ENCODE measurements at regions not wholly inside any gene's neighbourhood (a gene's known extent, or its start where the extent isn't known, plus 50 kb on each side); places are given as distances from the start of the nearest gene placed in this dataset.

GRCh38 chr6:15776458-15776980 lies 113.7 kb upstream of the DTNBP1 start:
- DNase-seq, result no peak
- WGBS, 5 donors, result 60 to 81% (median 75%) methylated on average over 2 of the region's 2 CpGs
- no peak overlapping the region for H3K27ac ChIP-seq
- intact Hi-C loops (cut with DNase I; ENCODE audit: low total_unique reads), result no loop called here
- H3K4me1 ChIP-seq, result no peaks in the 10 kb centered on the region
- no peaks in the 10 kb centered on the region for H3K9me3 ChIP-seq
- no peaks in the 10 kb centered on the region for H3K36me3 ChIP-seq
- no peaks in the 10 kb centered on the region for H3K27me3 ChIP-seq
- H3K4me3 ChIP-seq, result no peak overlapping the region
- TF ChIP-seq POLR2AphosphoS5 (IDR thresholded peaks at IDR 0.05), result no peak
- TF ChIP-seq EP300 (IDR thresholded peaks at IDR 0.05), result no peak
- no peak for TF ChIP-seq CTCF (IDR thresholded peaks at IDR 0.05)
- TF ChIP-seq POLR2A (IDR thresholded peaks at IDR 0.05), result no peak

- Histone ChIP-seq H3K36me3 (no peaks in the 10 kb centered on the region), H3K4me1 (no peaks in the 10 kb centered on the region), H3K27me3 (no peaks in the 10 kb centered on the region), H3K27ac (no peak overlapping the region), H3K4me3 (no peak overlapping the region), H3K9me3 (no peaks in the 10 kb centered on the region)
- no peak for TF ChIP-seq POLR2AphosphoS5 (IDR thresholded peaks at IDR 0.05)
- no peak for TF ChIP-seq EP300 (IDR thresholded peaks at IDR 0.05)
- no peak for TF ChIP-seq POLR2A (IDR thresholded peaks at IDR 0.05)
- TF ChIP-seq CTCF (IDR thresholded peaks at IDR 0.05), result no peak
- WGBS, 5 donors, result 82 to 87% (median 84%) methylated on average over 5 of the region's 5 CpGs
- intact Hi-C loops (cut with DNase I; ENCODE audit: low total_unique reads), result no loop called here
- no peak for DNase-seq
Measured at GRCh38 chr6:15775741-15776140, 112.9 kb upstream of the DTNBP1 start.

GRCh38 chr6:15775076-15775634 lies 112.3 kb upstream of the DTNBP1 start:
- 78 to 98% (median 93%) methylated on average over 2 of the region's 2 CpGs for WGBS, 5 donors
- H3K4me3 ChIP-seq, result no peak overlapping the region
- TF ChIP-seq POLR2A (IDR thresholded peaks at IDR 0.05), result no peak
- no peak for TF ChIP-seq POLR2AphosphoS5 (IDR thresholded peaks at IDR 0.05)
- TF ChIP-seq CTCF (IDR thresholded peaks at IDR 0.05), result no peak
- TF ChIP-seq EP300 (IDR thresholded peaks at IDR 0.05), result no peak
- H3K9me3 ChIP-seq, result no peaks in the 10 kb centered on the region
- no peaks in the 10 kb centered on the region for H3K36me3 ChIP-seq
- no peak for DNase-seq
- H3K27me3 ChIP-seq, result no peaks in the 10 kb centered on the region
- intact Hi-C loops (cut with DNase I; ENCODE audit: low total_unique reads), result no loop called here
- no peaks in the 10 kb centered on the region for H3K4me1 ChIP-seq
- no peak overlapping the region for H3K27ac ChIP-seq

GRCh38 chr6:15773806-15774410 lies 111.1 kb upstream of the DTNBP1 start:
- Histone ChIP-seq H3K27ac (no peak overlapping the region), H3K4me3 (no peak overlapping the region), H3K4me1 (no peaks in the 10 kb centered on the region), H3K9me3 (no peaks in the 10 kb centered on the region), H3K36me3 (no peaks in the 10 kb centered on the region), H3K27me3 (no peaks in the 10 kb centered on the region)
- intact Hi-C loops (cut with DNase I; ENCODE audit: low total_unique reads), result no loop called here
- 87 to 97% (median 94%) methylated on average over 3 of the region's 3 CpGs for WGBS, 5 donors
- DNase-seq, result no peak
- TF ChIP-seq EP300 (IDR thresholded peaks at IDR 0.05) (no peak), POLR2A (IDR thresholded peaks at IDR 0.05) (no peak)

Data from stomach (tissue), 8 donors.